Skeletal muscle tissue (tissue), 3 donors: ENCODE measurements at regions not wholly inside any gene's neighbourhood (a gene's known extent, or its start where the extent isn't known, plus 50 kb on each side); places are given as distances from the start of the nearest gene placed in this dataset.

Experiments used
- H3K27ac ChIP-seq: one replicate; pipeline ENCODE4 v1.7.0; 2013; ENCODE audit warnings: mild to moderate bottlenecking, low read depth, low read length, inconsistent platforms
- H3K27me3 ChIP-seq, 3 donors: one replicate each; pipeline ENCODE4 v1.7.0; 2013; ENCODE audit warnings: low read length in 3 of 3; ENCODE audit not compliant: control insufficient read depth in 3 of 3, insufficient read depth in 3 of 3
- H3K36me3 ChIP-seq, 3 donors: one replicate each; pipeline ENCODE4 v1.7.0; 2013; ENCODE audit warnings: low read length in 3 of 3; ENCODE audit not compliant: control insufficient read depth in 3 of 3, insufficient read depth in 3 of 3
- H3K4me1 ChIP-seq, 3 donors: one replicate each; pipeline ENCODE4 v1.7.0; 2013; ENCODE audit warnings: low read length in 3 of 3, mild to moderate bottlenecking in 3 of 3; ENCODE audit not compliant: control insufficient read depth in 3 of 3, insufficient read depth in 3 of 3
- H3K4me3 ChIP-seq, 3 donors: one replicate each; pipeline ENCODE4 v1.7.0; 2013; ENCODE audit warnings: low read length in 3 of 3
- H3K9ac ChIP-seq, 3 donors: one replicate each; pipeline ENCODE4 v1.7.0; 2013; ENCODE audit warnings: low read length in 3 of 3, mild to moderate bottlenecking in 3 of 3, moderate library complexity in 2 of 3, low read depth in 1 of 3
- H3K9me3 ChIP-seq, 3 donors: one replicate each; pipeline ENCODE4 v1.7.0; 2013; ENCODE audit warnings: low read length in 3 of 3; ENCODE audit not compliant: control insufficient read depth in 3 of 3
- donor health status: Osteomylitis.

GRCh38 chr13:90768116-90768515 lies 579.4 kb upstream of the MIR17HG start:
- no peaks in the 10 kb centered on the region for H3K9me3 ChIP-seq
- H3K27ac ChIP-seq, result no peak overlapping the region
- no peak overlapping the region for H3K4me3 ChIP-seq
- no peaks in the 10 kb centered on the region for H3K27me3 ChIP-seq
- no peaks in the 10 kb centered on the region for H3K4me1 ChIP-seq
- H3K9ac ChIP-seq, result no peak overlapping the region
- H3K36me3 ChIP-seq, result no peaks in the 10 kb centered on the region

- H3K4me3 ChIP-seq, result no peak overlapping the region
- H3K4me1 ChIP-seq, result no peaks in the 10 kb centered on the region
- H3K36me3 ChIP-seq, result no peaks in the 10 kb centered on the region
- H3K9ac ChIP-seq, result no peak overlapping the region
- H3K27ac ChIP-seq, result no peak overlapping the region
- H3K27me3 ChIP-seq, result no peaks in the 10 kb centered on the region
- no peaks in the 10 kb centered on the region for H3K9me3 ChIP-seq
These were observed 578.1 kb upstream of the MIR17HG start for GRCh38 chr13:90769387-90769786.

GRCh38 chr13:90770334-90770733 lies 577.2 kb upstream of the MIR17HG start:
- no peaks in the 10 kb centered on the region for H3K4me1 ChIP-seq
- no peaks in the 10 kb centered on the region for H3K9me3 ChIP-seq
- H3K36me3 ChIP-seq, result no peaks in the 10 kb centered on the region
- no peak overlapping the region for H3K9ac ChIP-seq
- H3K4me3 ChIP-seq, result no peak overlapping the region
- H3K27ac ChIP-seq, result no peak overlapping the region
- H3K27me3 ChIP-seq, result no peaks in the 10 kb centered on the region

GRCh38 chr13:90773681-90774080 lies 573.8 kb upstream of the MIR17HG start:
- Histone ChIP-seq H3K4me3 (no peak overlapping the region), H3K4me1 (no peaks in the 10 kb centered on the region), H3K36me3 (no peaks in the 10 kb centered on the region), H3K27ac (no peak overlapping the region), H3K9ac (no peak overlapping the region), H3K9me3 (no peaks in the 10 kb centered on the region), H3K27me3 (no peaks in the 10 kb centered on the region)

- Histone ChIP-seq H3K4me1 (no peaks in the 10 kb centered on the region), H3K9ac (no peak overlapping the region), H3K4me3 (no peak overlapping the region), H3K36me3 (no peaks in the 10 kb centered on the region), H3K27ac (no peak overlapping the region), H3K9me3 (no peaks in the 10 kb centered on the region), H3K27me3 (no peaks in the 10 kb centered on the region)
These were observed 571.3 kb upstream of the MIR17HG start for GRCh38 chr13:90776051-90776748.

- no peak overlapping the region for H3K9ac ChIP-seq
- no peaks in the 10 kb centered on the region for H3K27me3 ChIP-seq
- H3K36me3 ChIP-seq, result no peaks in the 10 kb centered on the region
- no peak overlapping the region for H3K27ac ChIP-seq
- H3K4me1 ChIP-seq, result no peaks in the 10 kb centered on the region
- no peak overlapping the region for H3K4me3 ChIP-seq
- no peaks in the 10 kb centered on the region for H3K9me3 ChIP-seq
These were observed 564.2 kb upstream of the MIR17HG start for GRCh38 chr13:90783273-90783672.

GRCh38 chr13:90787007-90787406 lies 560.5 kb upstream of the MIR17HG start:
- Histone ChIP-seq H3K4me1 (no peaks in the 10 kb centered on the region), H3K9me3 (no peaks in the 10 kb centered on the region), H3K27me3 (no peaks in the 10 kb centered on the region), H3K27ac (no peak overlapping the region), H3K4me3 (no peak overlapping the region), H3K9ac (no peak overlapping the region), H3K36me3 (no peaks in the 10 kb centered on the region)

GRCh38 chr13:90792335-90792734 lies 555.2 kb upstream of the MIR17HG start:
- Histone ChIP-seq H3K27ac (no peak overlapping the region), H3K27me3 (no peaks in the 10 kb centered on the region), H3K4me1 (no peaks in the 10 kb centered on the region), H3K9ac (no peak overlapping the region), H3K4me3 (no peak overlapping the region), H3K36me3 (no peaks in the 10 kb centered on the region), H3K9me3 (no peaks in the 10 kb centered on the region)

- no peaks in the 10 kb centered on the region for H3K4me1 ChIP-seq
- H3K27me3 ChIP-seq, result no peaks in the 10 kb centered on the region
- H3K9me3 ChIP-seq, result no peaks in the 10 kb centered on the region
- no peak overlapping the region for H3K4me3 ChIP-seq
- no peak overlapping the region for H3K27ac ChIP-seq
- no peak overlapping the region for H3K9ac ChIP-seq
- no peaks in the 10 kb centered on the region for H3K36me3 ChIP-seq
These were observed 554.1 kb upstream of the MIR17HG start for GRCh38 chr13:90793261-90793820.

- Histone ChIP-seq H3K9me3 (no peaks in the 10 kb centered on the region), H3K27ac (no peak overlapping the region), H3K4me3 (no peak overlapping the region), H3K9ac (no peak overlapping the region), H3K36me3 (no peaks in the 10 kb centered on the region), H3K4me1 (no peaks in the 10 kb centered on the region), H3K27me3 (no peaks in the 10 kb centered on the region)
These were observed 551.0 kb upstream of the MIR17HG start for GRCh38 chr13:90796474-90796873.
